T47D (cell line): ENCODE measurements at regions not wholly inside any gene's neighbourhood (a gene's known extent, or its start where the extent isn't known, plus 50 kb on each side); places are given as distances from the start of the nearest gene placed in this dataset.

Experiments used
- DNase-seq, 2 experiments: peaks; one replicate each; pipeline versions ENCODE4 v3.0.0 to v3.0.0-alpha.2; 2011 to 2012; ENCODE audit warnings: low read depth in 1 of 2, low spot score in 1 of 2
- JUND ChIP-seq: IDR thresholded peaks from 2 replicates; pipeline ENCODE4 v1.6.1; 2012; ENCODE audit warnings: low read depth
- in situ Hi-C: cut with HindIII; loops from 2 replicates; pipeline ENCODE4 v1.10.0; 2016; ENCODE audit warnings: low sequenced_read_pairs, low pct_unique_long_range_greater_than_20kb

GRCh38 chr3:14590569-14590968 lies 50.4 kb upstream of the GRIP2 start:
- in situ Hi-C loops: no loop called here
- DNase-seq: no peak
- TF ChIP-seq JUND: no peak

DNA sequence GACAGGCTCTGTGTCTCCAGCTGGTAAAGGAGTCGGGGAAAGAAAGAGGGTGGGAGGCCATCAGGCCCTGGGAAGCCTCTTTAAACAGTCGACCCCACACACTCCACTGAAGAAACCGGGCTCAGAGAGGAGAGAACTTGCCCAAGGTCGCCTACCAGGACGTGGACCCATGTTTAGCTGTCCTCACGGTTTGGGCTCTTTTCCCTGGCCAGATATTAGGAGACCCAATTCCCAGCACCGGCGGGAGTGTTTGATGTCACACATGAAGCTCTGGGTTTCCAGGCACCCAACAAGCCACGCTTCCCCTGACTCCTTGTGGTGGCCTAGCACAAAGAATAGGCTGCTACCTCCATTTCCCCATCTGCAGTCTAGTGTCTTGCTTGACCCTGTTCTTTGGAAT lies 52.2 kb upstream of the GRIP2 start:
- TF ChIP-seq JUND: no peak
- in situ Hi-C loops: no loop called here
- no peak for DNase-seq

GRCh38 chr3:14592836-14593235 lies 52.7 kb upstream of the GRIP2 start:
- DNase-seq: no peak
- no peak for TF ChIP-seq JUND
- in situ Hi-C loops: no loop called here

- no peak for TF ChIP-seq JUND
- in situ Hi-C loops: no loop called here
- no peak for DNase-seq
These were observed 54.1 kb upstream of the GRIP2 start for GRCh38 chr3:14594234-14594633.

DNA sequence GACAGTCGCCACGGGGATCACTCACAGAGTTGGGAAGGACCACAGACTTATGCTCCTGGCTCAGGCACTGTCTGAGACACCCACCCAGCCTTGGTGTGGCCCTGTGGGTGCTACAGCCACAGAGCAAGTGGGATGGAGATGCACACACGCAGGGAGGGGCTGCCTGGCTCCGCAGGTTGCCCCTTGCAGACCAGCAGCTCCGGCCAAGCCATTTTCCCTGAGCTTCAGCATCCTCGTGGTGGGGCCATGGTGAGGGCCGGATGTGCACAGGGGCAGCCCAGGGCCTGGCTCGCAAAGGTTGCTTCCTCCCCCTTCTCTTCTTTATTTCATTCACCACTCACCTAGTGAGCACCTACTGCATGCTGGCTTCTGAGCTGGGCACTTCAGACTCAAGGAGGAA lies 55.4 kb upstream of the GRIP2 start:
- in situ Hi-C loops: no loop called here

GRCh38 chr3:14597266-14597665 lies 54.3 kb upstream of the CCDC174 start:
- no peak for TF ChIP-seq JUND
- in situ Hi-C loops: no loop called here
- no peak for DNase-seq

More for the DNA sequence above, 55.4 kb upstream of the GRIP2 start:
- no peak for TF ChIP-seq JUND
- no peak for DNase-seq

GRCh38 chr3:14598143-14598569 lies 53.4 kb upstream of the CCDC174 start:
- in situ Hi-C loops: no loop called here
- TF ChIP-seq JUND: no peak
- peak; percentile 78 to 94 for DNase-seq

DNA sequence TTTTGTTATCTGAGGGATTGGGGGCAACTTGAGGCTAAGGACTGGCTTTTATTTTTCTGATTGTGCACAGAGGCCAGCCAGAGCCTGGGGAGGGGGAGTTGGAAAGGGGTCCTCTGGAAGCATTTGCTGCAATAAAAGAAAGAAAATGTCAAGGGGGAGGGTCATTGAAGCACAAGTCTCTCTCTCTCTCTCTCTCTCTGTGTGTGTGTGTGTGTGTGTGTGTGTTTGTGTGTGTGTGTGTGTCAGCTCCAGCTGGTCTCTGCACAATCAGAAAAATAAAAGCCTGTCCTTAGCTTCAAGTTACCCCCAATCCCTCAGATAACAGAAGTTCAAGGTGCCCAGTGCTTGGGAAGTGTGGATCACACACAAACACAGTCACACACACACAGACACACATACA lies 52.1 kb upstream of the CCDC174 start:
- no peak for DNase-seq
- no peak for TF ChIP-seq JUND
- in situ Hi-C loops: no loop called here

GRCh38 chr3:14600075-14600474 lies 51.5 kb upstream of the CCDC174 start:
- in situ Hi-C loops: no loop called here
- no peak for DNase-seq
- no peak for TF ChIP-seq JUND

GRCh38 chr3:14600856-14601610 lies 50.5 kb upstream of the CCDC174 start:
- TF ChIP-seq JUND: no peak
- in situ Hi-C loops: no loop called here
- no peak for DNase-seq

DNA sequence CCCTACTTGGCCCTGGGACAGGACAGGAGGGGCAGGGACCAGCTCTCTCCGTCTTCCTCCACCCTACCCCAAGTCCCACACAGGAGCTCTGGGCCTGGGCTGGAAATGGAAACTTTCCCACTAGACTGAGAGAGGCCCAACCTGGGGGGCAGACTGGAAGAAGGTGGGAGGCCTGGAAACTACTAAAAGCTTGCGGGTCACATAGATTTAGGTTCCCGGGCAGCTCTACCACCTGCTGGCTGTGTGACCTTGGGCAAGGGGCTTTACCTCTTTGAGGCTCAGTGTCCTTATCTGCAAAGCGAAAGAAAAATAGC lies 49.9 kb upstream of the CCDC174 start:
- no peak for DNase-seq
- in situ Hi-C loops: no loop called here
- TF ChIP-seq JUND: no peak
